RPMI8226 (cell line): ENCODE measurements at regions not wholly inside any gene's neighbourhood (a gene's known extent, or its start where the extent isn't known, plus 50 kb on each side); places are given as distances from the start of the nearest gene placed in this dataset.

Source experiments
- DNase-seq: peaks from one replicate; pipeline ENCODE4 v3.0.0-alpha.2; 2015

DNA sequence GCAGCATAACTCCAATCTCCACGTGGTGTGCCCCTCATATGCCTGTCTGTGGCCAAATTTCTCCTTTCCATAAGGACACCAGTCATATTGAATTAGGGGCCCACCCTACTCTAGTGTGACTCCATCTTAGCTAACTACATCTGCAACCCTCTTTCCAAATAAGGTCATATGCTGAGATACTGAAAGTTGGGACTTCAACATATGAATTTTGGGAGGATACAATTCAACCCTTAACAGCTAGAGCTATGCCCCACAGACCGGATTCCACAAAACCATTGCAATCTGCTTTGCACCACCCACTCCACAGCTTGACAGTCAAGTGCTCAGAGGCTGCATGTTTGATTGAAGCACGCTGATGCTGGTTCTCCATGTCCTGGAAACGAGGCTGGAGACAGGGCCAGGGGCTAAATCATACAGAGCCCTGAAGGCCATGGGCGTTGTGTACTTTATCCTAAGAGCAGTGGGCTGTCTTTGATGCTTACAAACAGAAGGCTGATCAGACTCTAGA, 122.8 kb downstream of the MTX3 start:
- DNase-seq: no peak

DNA sequence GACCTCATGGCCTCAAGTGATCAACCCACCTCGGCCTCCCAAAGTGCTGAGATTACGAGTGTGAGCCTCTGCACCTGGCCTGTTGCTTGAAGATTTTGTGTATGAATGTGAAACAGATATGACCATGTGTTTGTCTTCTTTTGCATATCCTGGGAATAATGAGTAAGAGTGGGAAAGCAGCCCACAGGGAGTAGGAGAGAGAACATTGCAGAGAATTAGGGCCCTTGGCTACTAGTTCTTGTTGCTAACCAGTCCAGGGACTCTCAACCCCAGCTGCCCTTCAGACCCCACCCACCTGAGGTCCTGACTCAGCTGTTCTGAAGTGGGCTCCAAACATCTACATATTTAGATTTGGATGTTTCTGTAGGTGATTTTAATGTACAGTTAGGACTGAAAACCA, 125.5 kb downstream of the MTX3 start:
- DNase-seq: no peak

DNA sequence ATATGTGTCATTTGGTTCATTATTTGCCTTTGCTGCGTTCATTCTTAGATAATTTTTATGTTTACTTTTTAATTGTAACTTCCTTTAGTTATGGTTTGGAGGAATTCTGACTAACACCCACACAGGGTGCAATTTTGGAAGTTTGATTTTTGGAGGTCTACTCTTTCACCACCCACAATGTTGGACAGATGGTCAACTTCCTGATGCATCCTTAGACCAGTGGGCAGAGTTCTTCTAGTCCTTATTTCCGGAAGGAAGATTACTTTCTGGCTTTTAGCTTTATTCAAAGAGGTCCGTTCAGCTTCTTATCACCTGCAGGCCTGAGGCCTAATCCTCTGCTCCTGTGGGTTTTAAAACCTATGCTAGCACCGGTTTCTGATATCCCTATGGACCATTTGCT, 126.7 kb downstream of the MTX3 start:
- no peak for DNase-seq

DNA sequence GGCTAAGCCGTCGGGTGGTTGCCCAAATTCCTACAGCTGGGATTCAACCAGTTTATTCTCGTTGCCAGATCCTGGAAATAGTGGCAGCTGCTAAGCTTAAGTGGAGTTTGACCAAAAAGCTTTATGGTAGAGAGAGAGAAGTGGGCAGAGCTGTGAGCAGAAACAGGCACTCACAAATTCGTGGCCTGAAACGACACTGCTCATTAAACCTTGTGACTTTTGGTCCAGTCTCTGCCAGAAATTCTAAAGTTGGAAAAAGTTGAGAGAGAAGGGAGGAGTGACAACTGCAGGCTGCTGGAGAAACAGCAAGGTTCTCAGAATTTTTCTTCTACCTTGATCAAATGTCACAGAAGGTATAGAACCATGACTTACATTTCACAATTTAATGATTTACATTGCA, 131.5 kb downstream of the MTX3 start:
- DNase-seq: peak; percentile 8

DNA sequence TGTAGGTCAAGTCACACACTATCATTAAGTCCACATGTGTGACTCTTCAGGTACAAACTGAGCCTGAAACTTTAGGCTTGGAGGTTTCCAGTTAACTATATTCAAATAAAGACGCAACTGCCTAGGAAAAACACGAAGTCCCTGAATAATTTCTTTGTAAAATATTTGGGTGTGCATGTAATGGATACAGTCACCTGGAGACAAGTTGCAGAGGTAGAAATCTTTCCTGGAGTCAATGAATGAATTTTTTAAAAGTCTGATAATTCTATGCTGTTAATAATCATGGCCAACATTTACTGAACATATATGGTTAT, 132.7 kb downstream of the MTX3 start:
- no peak for DNase-seq

GRCh38 chr5:79857714-79858409, 133.2 kb downstream of the MTX3 start:
- peak; percentile 80 for DNase-seq

DNA sequence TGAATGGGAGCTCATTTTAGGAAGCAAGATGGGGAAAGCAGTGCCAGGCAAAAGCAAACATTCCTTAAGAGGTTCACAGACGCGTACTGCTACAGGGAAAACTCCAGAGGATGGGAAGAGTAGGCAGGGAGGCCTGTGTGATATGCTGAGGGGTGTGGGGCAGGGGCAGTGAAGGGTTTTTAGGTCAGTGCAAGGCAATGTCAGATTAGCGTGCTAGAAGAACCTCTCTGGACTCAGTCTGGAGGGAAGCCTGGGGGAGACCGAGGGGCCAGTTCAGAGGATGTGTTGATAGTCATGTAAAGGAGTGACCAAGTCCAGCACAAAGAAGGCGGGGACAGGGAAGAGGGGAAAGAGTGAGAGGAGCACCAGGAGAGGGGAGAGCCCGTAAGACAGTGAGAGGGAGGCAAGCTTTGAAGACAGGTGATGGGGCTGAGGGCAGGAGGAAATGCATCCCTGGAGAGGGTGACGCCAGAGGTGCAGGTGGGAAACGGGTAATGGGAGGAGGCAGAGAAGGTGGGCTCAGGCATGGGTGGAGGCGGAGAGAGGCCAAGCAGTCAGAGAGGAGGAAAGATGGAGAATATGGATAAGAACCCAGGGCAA, 134.5 kb downstream of the MTX3 start:
- no peak for DNase-seq

- DNase-seq: no peak
Observed at GRCh38 chr5:79853676-79854418, 137.2 kb downstream of the MTX3 start.

DNA sequence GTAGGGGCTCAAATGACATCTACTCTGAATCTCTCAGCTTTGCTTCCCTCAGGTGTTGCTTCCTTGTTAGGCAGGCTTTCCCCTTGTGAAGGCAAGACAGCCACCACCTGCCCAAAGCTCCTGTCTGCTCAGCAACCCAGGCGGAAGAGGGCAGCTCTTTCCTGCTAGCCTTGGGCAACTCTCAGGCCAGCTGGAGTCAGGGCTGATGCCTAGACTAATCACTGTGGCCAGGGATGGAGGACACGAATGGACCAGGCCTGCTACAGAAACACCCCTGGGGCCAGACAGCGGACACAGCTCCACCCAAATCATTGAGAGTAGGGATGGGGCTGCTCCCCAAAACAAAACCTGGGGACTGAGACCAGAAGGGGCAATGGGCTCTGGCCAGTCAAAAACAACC, 138.0 kb downstream of the MTX3 start:
- no peak for DNase-seq

DNA sequence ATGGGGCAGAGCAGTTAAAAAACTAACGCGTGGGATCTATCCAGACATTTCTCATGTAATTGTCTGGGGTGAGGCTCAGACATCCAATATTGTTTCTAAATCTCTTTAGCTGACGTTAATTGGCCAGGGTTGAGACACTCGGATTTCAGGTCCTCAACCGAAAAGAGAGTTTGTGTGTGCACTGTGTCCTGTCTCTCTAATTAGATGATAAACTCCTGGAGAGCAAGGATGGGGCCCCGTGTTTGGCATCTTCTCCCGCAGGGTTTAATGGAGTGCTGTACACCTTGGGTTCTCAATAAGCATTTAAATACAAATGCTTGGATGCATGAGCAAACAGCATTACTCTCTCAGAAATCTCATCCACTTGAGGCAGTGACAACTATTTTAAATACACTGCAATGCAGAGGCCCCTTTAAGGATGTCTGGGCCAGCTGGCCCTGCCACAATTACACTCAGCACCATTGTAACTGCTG, 139.6 kb downstream of the MTX3 start:
- no peak for DNase-seq

GRCh38 chr5:79850941-79851340, 140.1 kb downstream of the MTX3 start:
- no peak for DNase-seq

DNA sequence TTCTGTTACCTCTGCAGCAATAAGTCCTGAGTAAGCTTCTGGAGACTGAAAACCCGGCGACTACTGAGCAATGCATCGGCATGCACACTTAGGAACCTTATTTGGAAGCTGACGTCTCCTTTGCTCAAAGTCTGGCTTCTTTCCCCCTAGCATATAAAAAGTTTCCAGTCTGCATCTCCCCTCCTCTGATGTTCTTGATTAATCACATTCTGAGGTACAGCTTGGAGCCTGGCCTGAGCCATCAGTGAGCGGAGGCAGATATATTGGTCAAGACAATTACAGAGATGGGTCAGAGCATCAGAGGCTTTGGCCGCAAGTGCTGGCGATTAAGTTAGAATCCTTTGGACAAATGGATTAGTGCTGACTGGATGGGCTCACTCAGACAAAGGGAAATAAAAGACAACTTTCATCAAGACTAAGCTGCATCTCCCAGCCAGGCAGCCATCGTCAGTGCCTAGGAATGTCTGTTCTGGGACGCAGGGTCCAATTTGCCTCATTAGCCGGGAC, 140.7 kb downstream of the MTX3 start:
- DNase-seq: no peak

GRCh38 chr5:79849486-79850315, 141.4 kb downstream of the MTX3 start:
- DNase-seq: no peak
